PC-3 (cell line): ENCODE measurements at regions not wholly inside any gene's neighbourhood (a gene's known extent, or its start where the extent isn't known, plus 50 kb on each side); places are given as distances from the start of the nearest gene placed in this dataset.

Experiments
- ATAC-seq: fragments of 200-7000 bp; cut with Tn5 transposase; 2 replicates; pipeline ENCODE4 v1.9.1; 2020; ENCODE audit warnings: mild to moderate bottlenecking, moderate library complexity
- BruUV-seq: library from RNA; stranded (reverse); fragments of 400-500 nt; replicated peaks from 2 replicates; lab custom pipeline; 2021; lab: Mats Ljungman, UMichigan
- CTCF ChIA-PET: fragments of 300-600 bp; sonication (Branson Sonifier 250); formaldehyde crosslinking; loops from one replicate; lab custom pipeline; 2022; ENCODE audit warnings: antibody characterized with exemption; lab: Charles Lee
- POLR2A ChIA-PET: fragments of 300-600 bp; sonication (Branson Sonifier 250); formaldehyde crosslinking; loops from one replicate; lab custom pipeline; 2022; ENCODE audit warnings: antibody characterized with exemption; ENCODE audit not compliant: unreplicated experiment; lab: Charles Lee
- DNase-seq: peaks from one replicate; pipeline ENCODE4 v3.0.0-alpha.2; 2015
- H2AFZ ChIP-seq: fragments of 300-600 bp; sonication (generic); 2 replicates; pipeline ENCODE4 v1.6.0; 2016; ENCODE audit warnings: antibody characterized with exemption, low read length
- H3F3A ChIP-seq: fragments of 300-600 bp; sonication (generic); one replicate; pipeline ENCODE4 v1.6.0; 2017; ENCODE audit warnings: antibody characterized with exemption, low read length, control low read depth, mild to moderate bottlenecking; ENCODE audit not compliant: unreplicated experiment
- H3K27ac ChIP-seq: fragments of 300-600 bp; sonication (generic); 2 replicates; pipeline ENCODE4 v1.5.1; 2016; ENCODE audit warnings: mild to moderate bottlenecking, low read length
- H3K27me3 ChIP-seq: fragments of 300-600 bp; sonication (generic); 2 replicates; pipeline ENCODE4 v1.6.1; 2016; ENCODE audit warnings: low read length, mixed read lengths
- H3K36me3 ChIP-seq: fragments of 300-600 bp; sonication (generic); 2 replicates; pipeline ENCODE4 v1.6.1; 2016; ENCODE audit warnings: low read depth, mixed run types, low read length, mixed read lengths
- H3K4me1 ChIP-seq: fragments of 300-600 bp; sonication (generic); 2 replicates; pipeline ENCODE4 v1.5.1; 2016; ENCODE audit warnings: low read length; ENCODE audit not compliant: insufficient read depth
- H3K4me2 ChIP-seq: fragments of 300-600 bp; sonication (generic); 2 replicates; pipeline ENCODE4 v1.6.0; 2016; ENCODE audit warnings: low read length
- H3K4me3 ChIP-seq: fragments of 300-600 bp; sonication (generic); 2 replicates; pipeline ENCODE4 v1.5.1; 2016; ENCODE audit warnings: mild to moderate bottlenecking, low read length, mixed read lengths
- H3K79me2 ChIP-seq: fragments of 300-600 bp; sonication (generic); 2 replicates; pipeline ENCODE4 v1.6.1; 2017; ENCODE audit warnings: low read length, mixed read lengths
- H3K9ac ChIP-seq: fragments of 300-600 bp; sonication (generic); 2 replicates; pipeline ENCODE4 v1.6.0; 2016; ENCODE audit warnings: mild to moderate bottlenecking, low read length
- H3K9me2 ChIP-seq: fragments of 300-600 bp; sonication (generic); replicated peaks from 2 replicates; pipeline ENCODE4 v1.6.1; 2016; ENCODE audit warnings: mixed run types, low read length, mixed read lengths
- H3K9me3 ChIP-seq: fragments of 300-600 bp; sonication (generic); 2 replicates; pipeline ENCODE4 v1.6.1; 2016; ENCODE audit warnings: low read length, mixed read lengths
- H4K20me1 ChIP-seq: fragments of 300-600 bp; sonication (generic); 2 replicates; pipeline ENCODE4 v1.6.1; 2016; ENCODE audit warnings: low read length, mixed read lengths
- EZH2 ChIP-seq: fragments of 300-600 bp; sonication (generic); IDR thresholded peaks from one replicate; pipeline ENCODE4 v1.6.1; 2017; ENCODE audit warnings: antibody characterized with exemption, mild to moderate bottlenecking, low read length; ENCODE audit not compliant: unreplicated experiment
- EZH2phosphoT487 ChIP-seq: fragments of 300-600 bp; sonication (generic); IDR thresholded peaks from 2 replicates; pipeline ENCODE4 v1.6.1; 2018; ENCODE audit warnings: mild to moderate bottlenecking, antibody characterized with exemption, low read length, borderline replicate concordance
- intact Hi-C: fragments of 100-400 bp; cut with micrococcal nuclease; formaldehyde crosslinking; loops from 2 replicates; pipeline ENCODE4 v1.9.0; 2023
- TF ChIP-seq, protein P1 (sequence below): fragments of 300-600 bp; sonication (generic); conservative IDR thresholded peaks from 2 replicates; pipeline ENCODE4 v1.5.1; 2017; ENCODE audit warnings: antibody characterized with exemption, low read depth, mild to moderate bottlenecking, low read length

DNA sequence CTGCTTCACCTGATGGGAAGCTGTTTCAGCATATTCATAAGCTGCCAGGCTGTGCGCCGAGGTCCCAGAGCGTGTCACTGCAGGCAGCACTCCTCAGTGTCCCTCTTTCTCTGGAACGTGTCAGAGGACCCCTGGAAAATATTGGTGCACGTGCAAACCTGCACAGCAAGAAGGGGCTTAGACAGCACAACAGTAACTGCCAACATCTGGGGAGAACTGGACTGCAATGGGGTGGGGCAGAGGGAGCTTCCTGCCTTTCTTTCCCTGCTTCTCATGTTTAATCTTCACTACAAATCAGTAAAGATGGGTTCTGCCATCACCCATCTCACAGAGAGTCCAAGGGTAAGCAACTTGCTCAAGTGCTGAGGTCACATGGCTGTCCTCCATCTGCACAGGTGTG is 86.5 kb upstream of the GPR26 start:
- Histone ChIP-seq H3K9ac (no peak overlapping the region), H3K4me1 (no peaks in the 10 kb centered on the region), H3K79me2 (no peaks in the 10 kb centered on the region), H3K4me2 (no peak overlapping the region), H3K27me3 (peaks cover 31% of the 10 kb centered on the region), H4K20me1 (no peaks in the 10 kb centered on the region), H3K36me3 (no peaks in the 10 kb centered on the region), H3K9me2 (no peaks in the 10 kb centered on the region), H2AFZ (no peak overlapping the region), H3K9me3 (no peaks in the 10 kb centered on the region), H3F3A (no peaks in the 10 kb centered on the region), H3K27ac (no peak overlapping the region), H3K4me3 (no peak overlapping the region)
- no TSS peak for BruUV-seq
- ChIA-PET POLR2A (no interaction called here), CTCF (no interaction called here)
- no peak for DNase-seq
- TF ChIP-seq EZH2phosphoT487 (no peak), EZH2 (no peak)
- TF ChIP-seq, protein P1, sequence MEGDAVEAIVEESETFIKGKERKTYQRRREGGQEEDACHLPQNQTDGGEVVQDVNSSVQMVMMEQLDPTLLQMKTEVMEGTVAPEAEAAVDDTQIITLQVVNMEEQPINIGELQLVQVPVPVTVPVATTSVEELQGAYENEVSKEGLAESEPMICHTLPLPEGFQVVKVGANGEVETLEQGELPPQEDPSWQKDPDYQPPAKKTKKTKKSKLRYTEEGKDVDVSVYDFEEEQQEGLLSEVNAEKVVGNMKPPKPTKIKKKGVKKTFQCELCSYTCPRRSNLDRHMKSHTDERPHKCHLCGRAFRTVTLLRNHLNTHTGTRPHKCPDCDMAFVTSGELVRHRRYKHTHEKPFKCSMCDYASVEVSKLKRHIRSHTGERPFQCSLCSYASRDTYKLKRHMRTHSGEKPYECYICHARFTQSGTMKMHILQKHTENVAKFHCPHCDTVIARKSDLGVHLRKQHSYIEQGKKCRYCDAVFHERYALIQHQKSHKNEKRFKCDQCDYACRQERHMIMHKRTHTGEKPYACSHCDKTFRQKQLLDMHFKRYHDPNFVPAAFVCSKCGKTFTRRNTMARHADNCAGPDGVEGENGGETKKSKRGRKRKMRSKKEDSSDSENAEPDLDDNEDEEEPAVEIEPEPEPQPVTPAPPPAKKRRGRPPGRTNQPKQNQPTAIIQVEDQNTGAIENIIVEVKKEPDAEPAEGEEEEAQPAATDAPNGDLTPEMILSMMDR, result no peak
- ATAC-seq, result no peak
- intact Hi-C loops, result no loop called here

DNA sequence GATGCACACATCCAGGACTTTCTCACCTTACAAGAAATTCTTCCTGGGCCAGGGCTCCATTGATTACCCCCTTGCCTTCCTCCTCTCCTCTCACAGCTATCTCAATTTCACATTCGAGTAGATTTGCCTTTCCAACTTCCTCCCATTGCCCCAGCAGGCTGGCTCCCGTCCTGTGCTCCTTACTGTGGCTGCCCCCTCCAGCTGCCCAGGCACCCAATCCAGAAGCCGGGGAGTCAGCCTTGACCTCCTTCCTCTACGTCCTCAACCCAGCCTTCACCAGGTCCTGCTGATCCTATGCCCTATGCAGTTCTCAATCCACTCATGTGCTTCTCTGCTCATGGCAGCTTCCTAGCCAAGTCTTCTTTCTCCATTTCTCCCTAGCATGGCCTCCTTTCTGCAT is 85.7 kb upstream of the GPR26 start:
- Histone ChIP-seq H3K9me2 (no peaks in the 10 kb centered on the region), H4K20me1 (no peaks in the 10 kb centered on the region), H3F3A (no peaks in the 10 kb centered on the region), H3K36me3 (no peaks in the 10 kb centered on the region), H3K9me3 (no peaks in the 10 kb centered on the region), H3K4me3 (no peak overlapping the region), H3K9ac (no peak overlapping the region), H2AFZ (no peak overlapping the region), H3K4me2 (no peak overlapping the region), H3K79me2 (no peaks in the 10 kb centered on the region), H3K27ac (no peak overlapping the region), H3K4me1 (no peaks in the 10 kb centered on the region), H3K27me3 (peaks cover 31% of the 10 kb centered on the region)
- no peak for TF ChIP-seq EZH2
- TF ChIP-seq, protein P1, result no peak
- no peak for TF ChIP-seq EZH2phosphoT487
- intact Hi-C loops, result no loop called here
- BruUV-seq, result no TSS peak
- DNase-seq, result no peak
- ChIA-PET POLR2A (no interaction called here), CTCF (no interaction called here)
- no peak for ATAC-seq

DNA sequence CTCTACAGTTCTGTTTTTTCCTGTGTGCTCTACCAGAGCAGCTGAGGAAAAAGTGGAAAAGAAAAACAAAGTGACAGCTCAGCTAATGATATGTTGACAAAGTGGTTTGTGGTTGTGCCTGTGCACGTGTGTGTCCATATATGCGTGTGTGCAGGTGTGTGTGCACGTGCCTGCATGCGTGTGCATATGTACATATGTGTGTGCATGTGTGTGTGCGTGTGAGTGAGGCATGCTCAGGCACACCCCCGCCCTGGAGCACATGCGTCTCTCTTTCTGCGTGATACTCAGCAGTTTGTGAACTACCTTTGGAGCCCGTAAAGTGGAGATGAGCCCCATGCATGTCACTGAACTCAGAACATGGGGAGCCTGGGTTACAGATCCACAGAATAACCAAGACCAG is 84.5 kb upstream of the GPR26 start:
- TF ChIP-seq, protein P1, result no peak
- TF ChIP-seq EZH2phosphoT487, result no peak
- TF ChIP-seq EZH2, result no peak
- intact Hi-C loops, result loop anchor here (1.0 kb wide), 1 partner anchor 386 kb away; no protein-coding TSS in a partner anchor
- POLR2A ChIA-PET, result no interaction called here
- H3K27ac ChIP-seq, result no peak overlapping the region
- H3K27me3 ChIP-seq, result peaks cover 31% of the 10 kb centered on the region
- no peak for ATAC-seq
- no peak overlapping the region for H2AFZ ChIP-seq
- H4K20me1 ChIP-seq, result no peaks in the 10 kb centered on the region
- no peak overlapping the region for H3K9ac ChIP-seq
- no peaks in the 10 kb centered on the region for H3K9me2 ChIP-seq
- no peaks in the 10 kb centered on the region for H3F3A ChIP-seq
- no peaks in the 10 kb centered on the region for H3K9me3 ChIP-seq
- no peak for DNase-seq
- no peak overlapping the region for H3K4me2 ChIP-seq
- no peak overlapping the region for H3K4me3 ChIP-seq
- no peaks in the 10 kb centered on the region for H3K4me1 ChIP-seq
- H3K36me3 ChIP-seq, result no peaks in the 10 kb centered on the region
- no TSS peak for BruUV-seq
- CTCF ChIA-PET, result no interaction called here
- no peaks in the 10 kb centered on the region for H3K79me2 ChIP-seq
